ENCODE measurements at regions not wholly inside any gene's neighbourhood (a gene's known extent, or its start where the extent isn't known, plus 50 kb on each side); places are given as distances from the start of the nearest gene placed in this dataset.

DNA sequence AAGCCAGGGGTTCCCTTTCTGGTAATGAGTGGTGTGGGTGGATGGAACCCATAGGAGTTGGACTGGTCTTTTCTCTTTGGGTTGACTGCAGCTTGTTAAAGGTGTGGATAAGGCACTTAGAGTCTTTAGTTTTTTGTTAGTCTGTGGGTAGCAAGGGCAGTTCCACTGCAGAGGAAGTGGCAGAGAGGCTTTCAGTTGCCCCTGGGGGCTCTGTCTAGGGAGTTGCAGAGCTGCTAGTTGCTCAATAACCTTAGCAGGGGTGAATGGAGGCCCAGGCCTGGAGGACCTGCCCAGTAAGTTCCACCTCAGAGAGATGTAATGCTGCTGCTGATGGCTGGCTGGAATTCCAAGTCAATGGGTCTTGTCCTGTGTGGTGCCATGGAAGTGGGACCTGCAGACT, 282.6 kb upstream of the NDST4 start:
- no peak for DNase-seq

DNA sequence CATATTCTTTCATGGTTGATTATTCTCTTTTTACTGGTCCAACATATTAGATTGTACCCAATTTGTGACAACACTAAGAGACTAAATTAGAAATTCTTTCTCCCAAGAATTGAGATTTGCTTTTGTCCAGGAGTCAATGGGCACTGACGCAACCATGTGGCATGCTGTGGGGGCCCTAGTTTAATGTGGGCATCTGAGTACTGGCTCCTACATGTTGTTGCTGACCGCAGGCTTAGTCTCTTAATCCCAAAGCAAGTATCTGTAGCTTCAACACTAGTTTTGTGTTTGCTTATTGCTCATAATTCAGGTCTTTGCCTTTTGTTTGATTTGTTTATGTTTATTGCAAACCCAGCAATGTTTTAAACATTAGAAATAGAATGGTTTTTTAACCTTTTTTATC, 263.4 kb upstream of the NDST4 start:
- DNase-seq: no peak

DNA sequence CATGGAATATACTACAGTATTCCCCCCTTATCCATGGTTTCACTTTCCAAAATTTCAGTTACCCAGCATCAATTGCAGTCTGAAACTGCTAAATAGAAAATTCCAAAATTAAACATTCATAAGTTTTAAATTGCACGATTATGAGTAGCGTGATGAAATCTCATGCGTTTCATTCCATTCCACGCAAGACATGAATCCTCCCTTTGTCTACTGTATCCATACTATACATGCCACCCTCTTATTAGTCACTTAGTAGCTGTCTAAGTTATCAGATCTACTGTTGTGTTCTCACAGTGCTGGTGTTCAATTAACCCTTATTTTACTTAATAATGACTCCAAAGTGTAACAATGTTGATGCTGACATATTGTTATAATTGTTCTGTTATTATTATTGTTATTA, 261.2 kb upstream of the NDST4 start:
- DNase-seq: no peak

DNA sequence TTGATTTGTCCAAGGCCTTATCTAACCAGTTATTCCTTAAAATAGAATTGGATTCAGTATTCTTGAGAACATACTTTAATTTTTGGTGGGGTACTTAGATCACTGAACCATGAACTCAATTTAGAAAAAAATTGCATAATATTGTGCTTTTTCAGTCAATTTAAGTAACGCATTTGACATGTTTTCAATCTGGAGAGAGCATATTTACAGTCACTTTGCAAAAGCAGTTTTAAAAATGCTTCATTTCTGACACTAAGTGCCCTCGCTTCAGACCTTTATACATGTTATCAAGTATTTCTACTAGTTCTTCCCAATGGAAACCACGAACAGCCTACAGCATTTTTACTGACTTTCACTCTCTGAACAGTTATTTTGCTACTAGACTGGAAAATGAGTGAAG, 257.1 kb upstream of the NDST4 start:
- no peak for DNase-seq

- DNase-seq: no peak
Measured at GRCh38 chr4:115370012-115370411, 256.6 kb upstream of the NDST4 start.

GRCh38 chr4:115366390-115366789, 253.0 kb upstream of the NDST4 start:
- no peak for DNase-seq

GRCh38 chr4:115365185-115365584, 251.8 kb upstream of the NDST4 start:
- DNase-seq: no peak

DNA sequence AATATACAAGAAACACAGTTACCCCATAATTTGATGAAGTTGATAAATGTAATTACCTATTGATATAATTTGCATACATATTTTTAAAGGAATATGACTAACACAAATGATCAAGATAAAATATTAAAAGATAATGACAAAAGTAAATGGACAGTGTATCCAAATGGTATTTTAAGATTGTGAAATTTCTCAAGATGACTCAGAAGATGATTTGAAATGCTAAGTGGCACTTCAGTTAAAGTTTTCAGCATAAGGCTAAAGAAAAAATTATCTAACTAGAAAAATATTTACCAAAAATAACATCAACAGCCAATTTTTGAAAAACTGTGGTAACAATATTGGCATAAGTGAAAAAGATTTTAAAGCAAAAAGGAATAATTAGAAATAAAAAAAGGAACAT, 248.4 kb upstream of the NDST4 start:
- DNase-seq: no peak

DNA sequence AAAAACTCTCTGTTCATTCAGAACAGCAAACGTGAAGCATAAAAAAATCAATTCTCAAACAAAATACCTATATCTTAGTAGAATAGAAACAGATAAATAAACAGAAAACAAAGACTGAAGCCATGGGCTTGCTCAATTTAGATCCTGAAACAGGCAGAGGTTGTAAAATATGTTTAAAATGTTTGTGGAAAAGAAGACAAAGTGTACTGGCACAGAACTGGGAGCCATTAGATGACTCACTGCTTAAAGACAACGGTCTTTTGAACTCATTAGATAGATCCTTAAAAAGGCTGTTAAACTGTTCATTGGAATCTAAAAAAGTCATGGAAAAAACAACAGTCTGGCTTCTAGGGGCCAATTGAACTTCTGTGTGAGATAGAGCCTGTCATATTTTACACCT, 247.0 kb upstream of the NDST4 start:
- DNase-seq: no peak

DNA sequence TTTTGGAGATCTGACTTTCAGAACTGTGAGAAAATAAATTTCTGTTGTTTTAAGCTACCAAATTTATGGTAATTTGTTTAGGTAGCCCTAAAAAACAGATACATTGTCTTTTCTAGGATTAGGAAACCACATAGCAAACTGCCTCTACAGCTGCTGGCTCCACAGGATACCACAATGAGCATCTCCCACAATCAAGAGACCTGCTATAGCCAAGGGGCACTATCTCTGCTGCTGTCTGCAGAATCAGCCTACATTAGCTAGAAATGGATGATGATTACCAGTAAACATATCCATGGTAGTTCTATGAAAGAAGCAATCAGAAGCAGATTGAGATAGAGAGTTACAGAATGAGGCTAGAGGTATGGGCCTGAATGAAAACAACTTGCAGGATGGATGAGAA, 244.4 kb upstream of the NDST4 start:
- no peak for DNase-seq

DNA sequence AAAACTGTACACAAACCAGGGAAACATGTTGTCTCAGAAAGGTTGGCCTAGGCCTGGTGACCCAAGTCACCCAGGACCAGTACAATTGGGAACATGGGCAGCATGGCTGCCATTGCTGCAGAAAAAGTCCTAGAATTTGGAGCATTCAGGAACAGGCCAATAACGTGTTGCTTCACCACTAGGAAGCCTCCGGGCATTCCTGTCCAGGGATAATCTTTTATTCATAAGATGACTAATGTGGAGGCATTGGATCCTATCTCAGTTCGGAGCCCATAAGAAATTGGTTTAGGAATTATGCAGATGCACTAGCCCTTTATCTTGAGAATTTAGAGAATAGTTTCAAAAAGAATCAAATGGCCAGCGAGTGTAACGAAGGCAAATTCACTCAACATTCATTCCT, 242.8 kb upstream of the NDST4 start:
- DNase-seq: no peak

GRCh38 chr4:115355329-115355728, 241.9 kb upstream of the NDST4 start:
- DNase-seq: no peak

GRCh38 chr4:115353370-115353769, 239.9 kb upstream of the NDST4 start:
- DNase-seq: no peak

DNA sequence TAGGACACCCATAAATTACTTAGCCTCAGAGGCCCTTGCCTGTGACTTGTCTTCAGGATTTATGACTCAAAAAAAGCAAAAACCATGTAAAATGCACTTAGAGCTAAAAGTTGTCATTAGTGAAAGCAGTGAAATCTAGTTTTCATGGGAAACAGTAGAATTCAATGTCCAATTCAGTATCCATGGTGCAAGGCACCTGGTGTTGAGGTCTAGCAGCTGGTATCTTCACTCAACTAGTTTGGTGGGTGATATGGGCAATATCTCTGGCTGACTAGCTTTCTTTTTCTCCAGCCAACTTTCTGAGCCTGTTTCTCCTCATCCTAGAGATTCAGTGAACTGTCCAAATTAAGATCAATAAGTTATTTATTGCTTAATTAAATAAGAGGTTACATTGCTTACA, 229.8 kb upstream of the NDST4 start:
- no peak for DNase-seq

DNA sequence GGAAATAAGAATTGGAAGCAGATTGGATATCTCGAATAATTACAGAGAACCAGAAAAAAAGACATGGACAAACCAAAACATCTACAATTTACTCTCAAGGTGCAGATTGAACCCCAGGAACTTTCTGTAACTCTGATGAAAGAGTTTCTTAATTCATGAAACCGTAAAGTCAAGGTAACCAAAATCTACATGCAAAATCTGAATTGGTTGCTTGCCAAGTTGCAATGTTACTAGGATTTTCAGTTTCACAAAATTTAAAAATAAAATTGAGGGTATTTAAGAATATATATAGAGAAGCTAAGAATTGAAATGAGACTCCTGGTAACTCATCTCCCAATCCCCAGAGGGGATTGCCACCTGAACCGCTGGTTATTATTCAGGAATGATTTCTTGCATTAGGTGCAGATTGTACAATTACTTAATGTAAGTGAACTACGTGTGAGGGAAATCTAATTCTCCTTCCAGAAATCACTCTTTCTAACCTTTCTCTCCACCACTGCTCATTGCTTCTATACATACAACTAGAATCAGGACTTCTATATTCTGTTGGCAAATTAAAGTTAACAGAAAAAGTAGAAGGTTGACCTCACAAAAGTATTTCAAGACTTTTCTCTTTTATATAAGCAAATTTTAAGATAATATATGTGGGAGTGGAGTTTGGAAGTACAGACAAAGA, 221.5 kb upstream of the NDST4 start:
- no peak for DNase-seq

DNA sequence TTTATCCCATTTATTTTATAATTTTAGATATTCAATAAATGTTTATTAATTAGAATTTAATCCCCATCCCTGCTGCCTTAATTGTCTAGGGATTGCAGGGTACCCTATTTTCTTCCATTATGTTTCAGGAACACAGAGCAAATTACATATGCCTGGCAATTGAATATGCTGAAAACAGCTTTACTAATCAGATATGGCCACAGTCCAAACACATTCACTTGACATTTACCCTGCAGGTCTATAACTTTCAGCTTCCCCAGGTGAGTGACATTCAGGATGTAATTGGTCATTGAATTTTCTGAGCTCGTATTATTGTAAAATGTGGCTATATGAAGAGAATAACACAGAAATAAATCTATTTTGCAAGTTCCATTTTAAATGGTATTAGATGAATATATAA, 218.7 kb upstream of the NDST4 start:
- DNase-seq: no peak

DNA sequence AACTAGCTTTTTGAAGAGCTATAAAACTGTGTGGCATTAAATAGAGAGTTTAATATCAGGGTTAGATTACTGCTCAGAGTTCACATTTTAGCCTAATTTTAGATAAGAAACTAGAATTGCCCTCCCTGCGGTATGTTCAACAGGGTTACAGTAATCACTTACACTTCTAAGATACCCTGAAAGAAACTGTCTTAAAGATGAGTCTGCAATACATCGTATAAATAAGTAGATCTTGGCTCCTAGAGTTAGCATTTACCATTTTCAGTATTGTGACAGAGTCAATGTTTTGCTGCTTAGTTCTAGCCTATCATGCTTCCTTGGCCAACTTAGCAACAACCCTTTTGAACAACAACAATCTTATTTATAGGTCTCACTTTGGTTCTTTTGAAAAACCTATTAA, 217.8 kb upstream of the NDST4 start:
- DNase-seq: no peak

- no peak for DNase-seq
Measured at GRCh38 chr4:115325836-115326235, 212.4 kb upstream of the NDST4 start.

- no peak for DNase-seq
Measured at GRCh38 chr4:115323106-115323707, 209.8 kb upstream of the NDST4 start.

DNA sequence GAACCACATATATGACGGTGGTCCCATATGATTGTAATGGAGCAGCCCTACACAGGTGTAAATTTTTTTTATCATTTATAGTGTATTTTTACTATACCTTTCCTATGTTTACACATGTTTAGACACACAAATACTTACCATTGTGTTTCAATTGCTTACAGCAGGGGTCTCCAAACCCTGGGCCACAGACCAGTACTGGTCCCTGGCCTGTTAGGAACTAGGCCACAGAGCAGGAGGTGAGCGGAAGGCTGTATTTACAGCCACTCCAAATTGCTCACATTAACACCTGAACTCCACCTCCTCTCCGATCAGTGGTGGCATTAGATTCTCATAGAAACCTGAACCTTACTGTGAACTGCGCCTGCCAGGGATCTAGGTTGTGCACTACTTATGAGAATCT, 201.8 kb upstream of the NDST4 start:
- DNase-seq: no peak

DNA sequence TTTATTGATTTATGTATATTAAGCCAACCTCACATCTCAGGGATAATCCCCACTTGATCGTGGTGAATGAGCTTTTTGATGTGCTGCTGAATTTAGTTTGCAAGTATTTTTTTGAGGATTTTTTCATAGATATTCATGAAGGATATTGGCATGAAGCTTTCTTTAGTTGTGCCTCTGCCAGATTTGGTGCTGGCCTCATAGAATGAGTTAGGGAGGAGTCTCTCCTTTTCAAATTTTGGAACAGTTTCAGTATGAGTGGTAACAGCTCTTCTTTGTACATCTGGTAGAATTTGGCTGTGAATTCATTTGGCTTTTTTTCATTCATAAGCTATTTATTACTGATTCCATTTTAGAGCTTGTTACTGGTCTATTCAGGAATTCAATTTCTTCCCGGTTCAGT, 197.2 kb upstream of the NDST4 start:
- no peak for DNase-seq

DNA sequence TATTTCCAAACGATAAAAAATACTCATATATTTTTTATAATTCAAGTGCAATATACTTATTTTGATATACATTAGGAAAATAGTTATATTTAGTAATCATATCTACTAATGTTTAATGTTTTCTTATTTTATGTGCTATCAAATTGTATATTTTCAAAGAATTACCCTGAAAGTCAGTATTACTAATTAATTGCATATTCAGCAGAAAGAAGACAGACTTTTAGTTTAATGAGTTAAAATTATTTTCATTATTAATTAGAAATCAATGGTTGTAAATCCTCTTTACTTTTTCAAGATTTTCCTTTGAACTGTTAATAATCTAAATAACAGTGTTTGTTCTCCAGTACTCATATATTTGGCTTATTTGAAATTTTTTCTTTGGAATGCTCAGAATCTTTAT, 181.3 kb upstream of the NDST4 start:
- no peak for DNase-seq

DNA sequence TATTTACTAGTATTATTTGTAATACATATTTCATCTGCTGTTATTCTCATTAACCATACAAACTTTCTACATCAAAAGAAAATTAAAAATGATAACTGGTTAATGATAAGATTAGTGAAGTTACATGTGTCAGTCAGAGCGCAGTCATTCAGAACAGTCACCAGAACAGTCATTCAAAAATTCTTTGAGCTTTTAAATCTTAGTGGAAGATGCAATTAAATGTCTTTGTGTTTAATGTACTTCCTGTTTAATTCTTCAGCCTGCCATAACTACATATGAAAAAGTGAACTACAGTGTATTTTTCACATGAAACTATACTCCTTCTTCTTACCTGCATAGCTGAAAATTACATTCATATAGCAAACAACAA, 179.7 kb upstream of the NDST4 start:
- DNase-seq: no peak

GRCh38 chr4:115292320-115293092, 179.1 kb upstream of the NDST4 start:
- no peak for DNase-seq

DNA sequence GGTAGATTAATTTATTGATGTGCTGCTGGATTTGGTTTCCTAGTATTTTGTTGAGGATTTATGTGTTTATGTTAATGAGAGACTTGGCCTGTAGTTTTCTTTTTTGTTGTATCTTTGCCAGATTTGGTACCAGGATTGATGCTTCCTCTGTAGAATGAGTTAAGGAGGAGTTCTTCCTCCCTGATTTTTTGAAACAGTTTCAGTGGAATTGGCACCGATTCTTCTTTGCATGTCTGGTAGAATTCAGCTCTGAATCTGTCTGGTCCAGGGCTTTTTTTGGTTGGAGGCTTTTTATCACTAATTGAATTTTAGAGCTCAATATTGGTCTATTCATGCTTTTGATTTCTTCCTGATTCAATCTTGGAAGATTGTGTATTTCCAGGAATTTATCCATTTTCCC, 174.0 kb upstream of the NDST4 start:
- no peak for DNase-seq
